RCC 7860 (cell line): ENCODE measurements at regions not wholly inside any gene's neighbourhood (a gene's known extent, or its start where the extent isn't known, plus 50 kb on each side); places are given as distances from the start of the nearest gene placed in this dataset.
"Not testable (repeated sequence)": the region's sequence is repeated elsewhere in the genome, so short reads cannot be mapped to it uniquely, and the experiment has no call there.

Experiments
- DNase-seq: peaks from one replicate; pipeline ENCODE4 v3.0.0-alpha.2; 2015; ENCODE audit warnings: low spot score
- FAIRE-seq: peaks from 2 replicates; lab custom pipeline; 2012; peaks lifted over from hg19 to GRCh38; lab: Jason Lieb, UNC

DNA sequence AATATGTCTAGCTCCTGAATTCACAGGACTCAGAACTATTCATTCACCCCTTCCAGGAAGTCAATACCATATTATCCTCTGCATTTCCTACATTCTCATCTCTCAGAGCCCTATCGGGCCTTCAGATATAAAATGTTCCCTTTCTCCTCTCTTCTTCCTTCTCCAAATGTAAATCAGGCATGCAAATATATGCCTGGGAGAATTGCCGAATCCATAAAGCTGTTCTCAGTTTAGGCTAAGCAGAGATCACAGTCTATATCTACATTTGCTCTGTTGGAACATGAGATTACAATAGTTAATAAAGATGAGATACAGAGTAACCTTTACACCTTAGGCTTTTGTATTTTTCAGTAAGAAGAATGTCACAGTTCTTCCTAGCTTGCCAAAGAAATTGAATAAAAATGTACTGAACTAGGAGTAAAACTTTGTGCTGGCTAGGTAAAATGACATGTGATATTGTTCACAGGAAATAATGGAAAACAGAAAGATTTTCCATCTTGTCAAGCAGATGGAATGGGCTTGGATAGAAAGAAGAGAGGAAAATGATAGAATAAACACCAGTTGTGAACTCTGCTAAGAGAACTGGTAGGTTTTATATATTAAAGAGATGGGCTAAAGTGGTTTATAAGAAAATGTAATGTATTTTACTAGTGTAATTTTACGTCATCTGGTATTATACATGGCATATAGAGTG, 161.5 kb downstream of the NRIP1 start:
- FAIRE-seq, result no peak

DNA sequence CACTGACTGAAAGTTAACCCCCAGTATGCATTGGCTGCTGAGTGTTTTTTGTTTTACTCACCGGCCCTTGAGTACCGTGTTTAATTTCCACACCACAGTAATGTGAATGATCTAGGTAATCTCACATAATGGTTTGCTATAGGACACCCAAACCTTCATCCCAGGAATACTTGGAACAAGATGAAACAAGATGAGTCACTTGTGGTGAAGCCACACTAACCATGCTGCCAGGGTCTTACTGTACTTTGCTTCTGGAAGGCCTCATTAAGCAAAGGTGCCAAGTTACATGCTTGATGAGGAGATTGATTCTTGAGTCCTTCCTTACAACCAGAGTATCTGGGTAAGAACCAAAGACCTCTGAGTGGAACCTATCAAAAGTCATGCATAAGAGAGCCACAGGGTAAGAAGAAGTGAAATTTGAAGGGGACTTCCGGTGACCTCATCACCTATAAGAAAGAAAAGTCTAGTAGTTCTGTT, 163.3 kb downstream of the NRIP1 start:
- peak; percentile 95 for DNase-seq
- FAIRE-seq, result peak; percentile 99

More for the DNA sequence above, 161.5 kb downstream of the NRIP1 start:
- no peak for DNase-seq

DNA sequence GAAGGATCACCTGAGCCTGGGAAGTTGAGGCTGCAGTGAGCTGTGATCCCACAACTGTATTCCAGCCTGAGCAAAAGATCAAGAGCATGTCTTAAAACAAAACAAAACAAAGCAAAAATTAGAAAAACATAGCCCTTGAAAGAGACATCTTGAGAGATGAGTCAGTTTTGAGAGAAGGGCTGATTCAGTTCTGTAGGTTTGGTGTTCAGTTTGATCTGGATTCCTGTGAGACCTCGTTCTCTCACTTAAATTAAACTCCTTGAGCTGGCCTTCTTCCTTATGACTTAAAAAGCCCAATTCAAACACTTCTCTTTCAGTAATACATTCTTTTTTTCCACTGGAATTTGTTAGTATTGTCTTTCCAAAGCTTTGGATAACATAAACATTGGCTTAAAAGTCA, 164.2 kb downstream of the NRIP1 start:
- peak; percentile 35 for DNase-seq
- peak; percentile 72 for FAIRE-seq

DNA sequence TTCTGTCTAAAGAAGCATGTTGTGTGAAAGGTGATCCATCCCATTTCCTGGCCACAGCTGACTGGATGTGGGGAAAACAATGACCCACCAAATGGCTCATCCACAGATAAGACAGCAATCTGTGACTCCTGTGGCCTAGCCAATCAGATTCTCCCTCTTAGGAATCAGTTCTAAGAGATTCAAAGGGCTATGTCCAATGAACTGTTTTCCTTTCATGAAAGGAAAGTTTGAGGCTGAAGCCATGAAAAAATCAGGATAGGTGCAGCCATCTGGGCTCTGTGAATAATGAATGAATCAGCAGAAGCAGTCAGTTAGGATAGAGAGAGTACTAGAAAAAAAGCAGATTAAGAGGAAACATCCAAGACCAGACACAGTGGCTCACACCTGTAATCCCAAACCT, 164.7 kb downstream of the NRIP1 start:
- FAIRE-seq, result peak; percentile 92
- peak; percentile 87 for DNase-seq

DNA sequence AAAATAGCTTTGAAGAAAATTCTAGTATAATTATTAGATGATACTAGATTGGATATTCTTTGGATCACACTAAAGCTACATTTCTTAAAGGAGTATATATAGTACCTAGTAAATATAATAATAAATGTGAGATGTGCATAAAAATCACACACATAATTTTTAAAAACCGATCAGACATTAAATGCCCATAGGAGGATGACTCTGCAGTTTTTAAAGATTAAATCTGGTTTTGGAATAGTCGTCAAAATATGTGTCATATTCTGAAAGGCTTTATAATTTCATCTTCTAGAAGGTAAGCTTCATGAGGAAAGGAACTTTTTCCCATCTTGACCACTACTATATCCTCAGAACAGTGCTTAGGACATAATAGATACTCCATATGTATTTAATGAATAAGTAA, 169.0 kb downstream of the NRIP1 start:
- DNase-seq, result no peak
- peak; percentile 11 for FAIRE-seq

DNA sequence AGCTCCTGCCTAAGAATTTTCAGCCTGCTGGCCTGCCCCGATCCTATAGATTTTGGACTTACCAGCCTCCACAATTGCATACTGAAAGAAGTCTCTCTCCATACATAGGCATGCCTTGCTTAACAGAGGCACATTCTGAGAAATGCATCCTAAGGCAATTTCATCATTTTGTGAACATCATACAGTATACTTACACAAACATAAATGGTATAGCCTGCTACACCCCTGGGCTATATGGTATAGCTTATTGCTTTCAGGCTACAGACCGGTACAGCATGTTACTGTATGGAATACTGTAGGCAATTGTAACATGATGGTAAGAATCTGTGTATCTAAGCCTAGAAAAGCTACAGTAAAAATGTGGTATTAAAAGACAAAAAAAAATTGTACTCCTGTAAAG, 174.7 kb downstream of the NRIP1 start:
- DNase-seq (no peak), FAIRE-seq (no peak)

DNA sequence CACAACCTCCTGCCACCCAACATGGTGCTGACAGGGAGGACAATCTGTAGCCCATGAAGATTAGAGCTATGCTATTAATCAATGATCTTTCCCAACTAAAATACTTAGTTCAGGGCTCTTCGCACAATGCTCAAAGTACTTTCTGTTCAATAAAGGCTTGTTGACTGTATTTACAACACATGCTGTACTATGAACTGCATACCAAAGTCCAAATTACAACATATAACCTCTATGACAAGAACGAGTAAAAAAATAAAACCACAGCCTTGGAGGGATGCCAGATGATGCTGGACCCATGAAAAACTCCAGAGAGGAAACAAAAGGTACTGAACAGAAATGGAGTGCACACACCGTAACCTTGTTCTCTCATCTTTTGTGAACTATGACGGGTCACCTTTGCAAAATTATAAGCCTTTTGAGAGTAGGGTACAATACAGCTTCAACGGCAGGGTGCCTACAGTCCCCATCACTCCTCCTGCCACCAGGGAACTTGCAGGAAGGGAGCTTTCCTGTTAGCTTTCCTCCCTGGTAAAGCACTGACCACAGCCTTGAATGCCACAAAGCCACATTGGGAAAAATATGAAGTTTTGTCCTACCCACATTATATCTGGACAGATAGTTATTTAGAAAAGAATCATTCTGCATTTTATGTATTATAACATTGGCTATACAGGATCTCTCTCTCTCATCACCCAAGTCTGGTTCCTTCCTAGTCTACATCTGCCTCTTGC, 175.6 kb downstream of the NRIP1 start:
- DNase-seq, result peak; percentile 49
- peak; percentile 68 for FAIRE-seq

DNA sequence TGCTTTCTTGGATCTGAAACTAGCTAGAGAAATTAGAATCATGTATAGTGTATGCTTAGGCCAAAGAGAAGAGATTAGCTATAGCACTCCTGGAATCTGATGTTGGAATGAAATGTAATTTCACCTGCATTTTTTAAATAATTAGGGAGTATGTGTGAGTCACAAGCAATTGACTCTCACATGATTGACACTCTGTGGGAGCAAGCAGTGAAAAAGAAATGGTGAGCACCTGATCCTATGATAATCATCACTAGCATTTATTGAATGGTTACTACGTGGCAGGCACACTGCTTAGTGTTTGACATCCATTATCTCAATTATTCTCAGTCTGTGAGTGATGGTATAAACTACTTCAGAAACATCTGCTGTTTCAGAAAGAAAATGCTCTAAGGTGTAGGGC, 176.6 kb downstream of the NRIP1 start:
- no peak for DNase-seq
- FAIRE-seq, result no peak

DNA sequence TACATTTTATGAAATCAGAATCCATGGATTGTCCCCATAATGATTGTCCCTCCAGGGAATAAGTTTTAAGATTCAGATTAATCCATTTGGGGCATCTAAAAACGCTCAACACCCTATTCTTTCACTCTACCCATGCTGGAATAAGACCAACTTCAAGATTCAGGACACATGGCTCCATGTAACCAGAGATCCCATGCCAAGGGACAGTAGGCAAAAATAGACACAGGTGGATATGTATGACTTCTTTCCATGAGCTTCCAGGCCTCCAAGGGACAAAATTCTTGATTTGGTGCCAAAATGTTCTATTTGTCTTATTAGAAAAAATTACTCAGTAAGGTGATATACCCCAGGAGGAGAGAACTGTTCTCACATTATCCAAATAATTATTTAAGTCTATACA, 178.8 kb downstream of the NRIP1 start:
- DNase-seq (no peak), FAIRE-seq (no peak)

DNA sequence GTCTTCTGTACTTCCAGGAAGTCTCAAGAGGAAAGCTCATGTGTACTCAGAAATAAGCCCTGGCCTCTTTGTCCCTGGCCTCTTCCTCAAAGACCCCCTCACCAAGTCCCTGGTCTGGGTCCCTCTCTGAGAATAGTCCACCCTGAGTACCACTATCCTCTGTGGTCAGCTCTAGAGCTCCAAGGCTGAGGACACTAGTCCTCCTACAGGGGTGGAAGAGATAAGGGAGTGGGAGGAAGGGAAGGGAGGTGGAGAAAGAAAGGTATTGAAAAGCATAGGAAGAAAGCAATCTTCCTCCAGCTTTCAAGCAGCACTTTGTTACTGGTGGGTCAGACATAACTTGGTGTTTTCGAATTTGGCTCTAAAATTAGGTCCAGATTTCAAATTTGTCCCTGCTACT, 181.4 kb downstream of the NRIP1 start:
- no peak for DNase-seq
- no peak for FAIRE-seq

DNA sequence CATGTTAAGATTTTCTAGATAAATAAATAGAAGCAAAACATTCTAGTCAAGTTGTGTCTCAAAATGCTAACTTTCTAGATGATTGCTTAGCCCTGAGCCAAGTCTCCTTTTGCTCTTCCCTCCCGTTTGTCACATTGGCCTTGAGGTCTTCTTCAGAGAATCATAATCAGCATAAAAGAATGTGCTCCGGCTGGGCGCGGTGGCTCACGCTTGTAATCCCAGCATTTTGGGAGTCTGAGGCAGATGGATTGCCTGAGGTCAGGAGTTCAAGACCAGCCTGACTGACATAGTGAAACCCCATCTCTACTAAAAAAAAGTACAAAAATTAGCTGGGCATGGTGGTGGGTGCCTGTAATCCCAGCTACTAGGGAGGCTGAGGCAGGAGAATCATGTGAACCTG, 182.3 kb downstream of the NRIP1 start:
- FAIRE-seq, DNase-seq: not testable (repeated sequence)

DNA sequence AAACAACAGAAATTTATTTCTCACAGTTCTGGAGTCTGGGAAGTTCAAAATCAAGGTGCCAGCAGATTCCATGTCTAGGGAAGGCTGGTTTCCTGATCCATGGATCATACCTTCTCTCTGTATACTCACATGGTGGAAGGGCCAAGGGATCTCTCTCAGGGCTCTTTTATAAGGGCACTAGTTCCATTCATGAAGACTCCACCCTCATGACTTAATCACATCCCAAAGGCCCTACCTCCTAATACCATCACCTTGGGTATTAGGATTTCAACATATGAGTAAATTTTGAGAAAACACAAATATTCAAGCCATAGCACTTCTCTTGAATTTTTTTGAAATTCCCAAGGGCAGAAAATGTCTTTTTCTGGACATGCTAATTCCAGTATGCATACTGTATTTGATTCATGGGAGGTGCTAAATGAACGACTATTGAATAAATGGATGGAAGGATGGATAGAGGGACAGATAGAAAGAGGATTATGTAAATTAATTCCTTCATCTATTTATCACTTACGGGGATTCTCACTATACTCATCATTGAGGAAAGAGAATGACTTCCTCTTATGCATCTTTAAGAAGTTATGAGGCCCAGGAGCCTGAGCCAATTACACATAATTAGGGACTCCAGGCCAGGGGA, 182.8 kb downstream of the NRIP1 start:
- no peak for FAIRE-seq
- DNase-seq, result no peak

DNA sequence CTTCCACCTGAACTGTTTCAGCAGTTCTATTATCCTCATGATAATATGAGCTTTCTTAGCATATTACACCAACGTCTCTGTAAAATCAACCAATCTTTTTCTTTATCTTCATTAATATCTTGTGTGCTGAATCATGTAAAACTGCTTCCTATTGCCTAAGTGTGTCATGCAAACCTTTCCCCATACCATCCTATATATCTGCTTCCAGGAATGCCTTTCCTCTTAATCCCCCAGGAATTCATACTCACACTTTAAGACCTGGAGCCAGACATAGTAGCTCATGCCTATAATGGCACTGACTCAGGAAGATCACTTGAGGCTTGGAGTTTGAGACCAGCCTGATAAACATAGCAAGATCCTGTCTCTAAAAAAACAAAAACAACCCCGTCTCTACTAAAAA, 183.9 kb downstream of the NRIP1 start:
- FAIRE-seq, result no peak
- peak; percentile 79 for DNase-seq

DNA sequence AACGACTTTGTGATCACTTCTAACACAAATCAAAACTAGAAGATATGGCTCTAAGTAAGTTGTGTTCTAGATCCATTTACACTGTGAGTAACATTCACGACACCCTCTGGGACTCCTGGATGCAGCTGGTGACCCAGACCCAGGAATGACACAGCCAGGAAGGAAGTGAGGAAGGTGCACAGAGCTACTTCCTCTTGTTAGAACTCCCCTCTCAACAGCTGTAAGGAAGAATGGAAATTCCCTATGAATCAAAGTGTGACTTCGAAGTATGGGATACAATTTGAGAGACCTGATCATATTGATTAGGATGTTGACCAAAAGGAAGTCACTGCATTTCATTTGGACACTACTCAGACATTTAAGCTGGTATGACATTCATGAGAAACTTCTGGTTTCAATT, 185.3 kb downstream of the NRIP1 start:
- FAIRE-seq, result no peak

DNA sequence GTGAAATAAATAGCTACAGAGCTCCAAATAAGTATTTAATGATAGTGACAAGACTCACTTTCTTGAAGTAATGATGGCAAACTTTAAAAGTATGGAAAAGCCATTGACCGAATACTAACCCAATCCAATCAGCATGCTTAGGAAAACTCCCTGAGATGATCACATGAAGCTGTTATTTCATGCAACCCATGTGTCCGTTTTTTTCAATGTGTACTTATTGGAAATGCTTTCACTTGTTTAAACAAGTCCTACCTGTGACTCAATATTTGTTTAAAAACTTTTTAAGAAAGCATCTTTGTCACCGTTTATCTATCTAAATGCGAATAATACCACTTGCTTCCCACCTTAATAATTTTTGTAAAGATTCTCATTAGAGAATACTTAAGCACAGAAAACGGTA, 185.8 kb downstream of the NRIP1 start:
- FAIRE-seq, result peak; percentile 10
- DNase-seq, result no peak

More for the DNA sequence above, 185.3 kb downstream of the NRIP1 start:
- DNase-seq, result peak; percentile 56

DNA sequence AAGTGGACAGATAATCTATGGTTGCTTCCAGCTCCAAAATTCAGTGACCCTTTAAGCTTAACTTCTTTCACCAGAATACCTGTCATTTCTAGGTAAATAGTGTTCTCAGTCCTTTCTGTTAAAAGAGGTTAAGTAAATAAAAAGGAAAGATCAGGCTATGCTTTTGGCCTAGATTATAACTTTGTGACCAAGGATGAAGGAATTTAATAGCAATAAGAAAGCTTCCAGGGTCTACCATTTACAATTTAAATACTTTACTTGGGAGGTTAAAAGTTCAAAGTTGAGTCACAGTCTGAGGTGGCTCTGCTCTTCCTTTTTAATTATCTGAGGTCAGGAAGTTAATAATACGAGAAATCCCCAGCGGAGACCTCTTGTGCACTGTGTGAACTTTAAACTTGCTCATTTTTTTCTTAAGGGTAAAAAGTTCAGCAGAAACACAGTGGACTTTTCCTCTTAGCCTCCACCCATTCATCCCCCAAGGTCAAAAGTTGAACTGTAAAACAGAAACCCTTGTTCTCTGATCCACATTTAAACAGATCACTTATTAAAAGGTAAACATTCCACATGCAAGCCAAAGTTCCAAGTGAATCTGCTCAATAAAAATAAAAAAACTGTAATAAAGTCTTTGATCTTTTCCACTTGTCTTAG, 187.1 kb downstream of the NRIP1 start:
- FAIRE-seq, result peak; percentile 98
- DNase-seq, result peak; percentile 96

DNA sequence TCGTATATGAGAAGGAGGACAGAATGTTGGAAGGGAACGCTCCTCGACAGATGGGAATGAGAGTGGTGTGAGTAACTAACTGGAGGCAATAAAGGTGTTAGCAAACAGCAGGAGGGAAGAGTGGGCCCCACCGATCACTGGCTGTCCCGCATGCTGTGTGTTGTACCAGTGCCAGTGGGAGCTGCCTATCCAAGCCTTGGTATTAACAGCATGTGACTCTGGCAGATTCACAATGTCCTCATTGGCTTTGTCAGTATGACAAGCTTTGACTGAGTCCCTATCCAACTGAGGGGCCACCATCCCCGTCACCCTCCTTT, 188.3 kb downstream of the NRIP1 start:
- DNase-seq, result peak; percentile 44
- no peak for FAIRE-seq

DNA sequence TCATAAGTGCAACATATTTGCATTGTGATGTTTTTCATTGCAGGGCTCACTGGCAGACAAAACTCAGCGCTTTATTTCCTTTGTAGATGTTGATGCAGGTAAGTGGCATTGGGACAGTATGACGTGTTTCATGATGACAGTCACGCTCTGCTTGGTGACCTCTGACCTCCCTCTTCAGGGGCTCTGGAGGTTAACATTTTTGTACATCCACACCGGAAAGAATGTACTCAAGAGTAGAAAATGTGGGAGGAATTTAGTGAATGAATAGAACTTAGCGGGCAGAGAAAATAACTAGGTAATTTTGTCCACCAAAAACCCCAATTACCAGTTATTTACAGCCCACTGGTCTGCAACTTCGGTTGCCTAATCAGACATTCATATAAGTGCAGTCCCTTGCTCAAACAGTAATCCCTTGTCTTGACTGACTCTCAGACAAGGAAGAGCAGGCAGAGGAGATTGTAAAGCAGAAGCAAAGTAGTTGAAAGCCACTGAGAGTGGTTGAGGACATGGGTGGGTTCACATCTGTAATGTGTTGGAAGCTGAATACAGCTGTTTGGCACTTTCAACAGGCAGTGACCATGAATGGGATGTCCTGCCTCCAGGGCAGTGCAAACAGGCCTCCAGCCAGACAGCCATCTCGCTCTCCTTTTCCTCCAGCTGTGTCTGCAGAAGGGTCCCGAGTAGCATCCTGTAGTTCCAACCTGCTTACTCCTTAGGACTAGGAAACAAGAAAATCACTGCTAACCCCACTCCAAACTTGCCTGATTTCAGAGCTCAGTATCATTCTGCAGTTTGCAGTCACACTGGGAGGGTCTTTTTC, 188.9 kb downstream of the NRIP1 start:
- peak; percentile 96 for FAIRE-seq

DNA sequence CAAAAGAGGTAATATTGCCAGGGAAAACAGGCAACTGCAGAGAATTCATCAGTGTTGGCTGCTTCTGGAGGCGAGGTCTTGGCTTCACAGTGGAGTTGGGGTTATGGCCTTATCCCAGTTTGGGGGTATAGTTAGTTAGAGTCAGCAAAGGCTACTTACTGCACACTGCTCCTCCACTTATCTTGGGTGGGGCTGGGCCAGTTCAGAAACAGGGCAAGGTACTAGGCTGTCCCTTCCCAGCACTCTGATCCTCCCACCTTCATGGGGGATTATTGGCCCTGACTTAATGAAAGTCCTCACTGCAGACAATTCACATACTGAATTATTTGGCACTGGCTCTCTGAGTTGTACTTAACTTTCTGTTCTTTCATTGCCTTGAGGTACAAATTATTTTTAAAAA, 189.6 kb downstream of the NRIP1 start:
- FAIRE-seq, result no peak

More for the DNA sequence above, 188.9 kb downstream of the NRIP1 start:
- peak; percentile 96 for DNase-seq

DNA sequence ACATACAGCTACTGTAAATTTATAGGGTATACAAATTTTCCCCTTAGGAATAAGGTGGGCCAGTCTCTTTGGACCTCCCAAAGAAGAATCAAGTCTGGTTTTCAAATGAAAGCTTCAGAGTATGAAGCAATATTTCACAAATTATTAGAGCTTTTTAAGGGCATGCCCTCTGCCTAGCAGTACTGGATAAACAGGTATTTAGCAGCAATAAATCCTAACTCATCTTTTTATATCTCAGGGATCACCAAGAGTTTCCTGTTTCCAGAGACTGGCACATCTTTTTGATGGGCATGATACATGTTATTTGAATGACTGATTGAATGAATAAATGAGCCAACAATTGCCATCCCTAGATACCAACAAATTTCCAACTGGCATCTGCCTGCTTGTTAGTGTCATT, 190.4 kb downstream of the NRIP1 start:
- FAIRE-seq, result no peak

More for the DNA sequence above, 189.6 kb downstream of the NRIP1 start:
- no peak for DNase-seq

DNA sequence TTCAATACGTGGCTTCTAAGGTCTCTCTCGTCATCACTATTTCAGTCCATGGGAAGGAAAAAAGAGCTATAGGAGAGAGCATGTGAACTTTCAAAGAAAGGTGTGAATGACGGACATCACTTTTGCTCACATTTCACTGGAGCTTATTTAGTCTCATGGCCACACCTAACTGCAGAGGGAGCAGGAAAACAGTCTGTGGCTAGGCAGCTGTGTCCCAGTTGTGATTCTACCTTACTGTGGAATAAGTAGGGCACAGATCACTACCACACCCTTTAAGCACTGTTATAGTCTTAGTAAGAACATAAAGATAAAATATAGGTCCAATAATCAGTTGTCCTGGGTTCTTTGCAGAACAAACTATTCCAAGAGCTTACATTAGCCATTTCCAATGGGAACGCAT, 192.9 kb downstream of the NRIP1 start:
- no peak for DNase-seq
- FAIRE-seq, result no peak

More for the DNA sequence above, 190.4 kb downstream of the NRIP1 start:
- no peak for DNase-seq
